HCT116 (cell line): ENCODE measurements at regions not wholly inside any gene's neighbourhood (a gene's known extent, or its start where the extent isn't known, plus 50 kb on each side); places are given as distances from the start of the nearest gene placed in this dataset.

ENCODE experiments used
- ATF3 ChIP-seq: IDR thresholded peaks from 2 replicates; pipeline ENCODE4 v1.6.1; 2012
- CEBPB ChIP-seq: IDR thresholded peaks from 2 replicates; pipeline ENCODE4 v1.6.1; 2012; ENCODE audit warnings: low read depth
- EGR1 ChIP-seq: IDR thresholded peaks from 2 replicates; pipeline ENCODE4 v1.6.1; 2012; ENCODE audit warnings: low read depth
- EZH2 ChIP-seq: fragments of 200-600 bp; sonication (generic); IDR thresholded peaks from 2 replicates; pipeline ENCODE4 v1.6.1; 2017; ENCODE audit warnings: antibody characterized with exemption, mixed run types
- EZH2phosphoT487 ChIP-seq: fragments of 200-600 bp; IDR thresholded peaks from 2 replicates; pipeline ENCODE4 v1.6.1; 2018; ENCODE audit warnings: antibody characterized with exemption, borderline replicate concordance
- POLR2A ChIP-seq: IDR thresholded peaks from 2 replicates; pipeline ENCODE4 v1.7.0; 2011; ENCODE audit warnings: borderline replicate concordance; ENCODE audit not compliant: insufficient read depth, insufficient read length; ENCODE audit errors: extremely low read depth
- POLR2AphosphoS5 ChIP-seq: IDR thresholded peaks from 2 replicates; pipeline ENCODE4 v1.6.1; 2011; ENCODE audit warnings: mild to moderate bottlenecking, low read depth, low read length, moderate library complexity
- RAD21 ChIP-seq: IDR thresholded peaks from 2 replicates; pipeline ENCODE4 v1.6.1; 2012; ENCODE audit warnings: low read depth, mild to moderate bottlenecking
- TCF7L2 ChIP-seq: IDR thresholded peaks from 2 replicates; pipeline ENCODE4 v1.7.0; 2011; ENCODE audit warnings: borderline replicate concordance, inconsistent platforms; ENCODE audit not compliant: insufficient read depth, insufficient read length; ENCODE audit errors: extremely low read depth
- YY1 ChIP-seq: IDR thresholded peaks from 2 replicates; pipeline ENCODE4 v1.6.1; 2011; ENCODE audit warnings: low read length, low read depth, moderate library complexity, mild to moderate bottlenecking; ENCODE audit not compliant: insufficient replicate concordance; ENCODE audit errors: extremely low read depth
- TF ChIP-seq, protein P1 (sequence below): IDR thresholded peaks from 2 replicates; pipeline ENCODE4 v1.6.1; 2012; ENCODE audit warnings: low read depth
- TF ChIP-seq, protein P2 (sequence below): IDR thresholded peaks from 2 replicates; pipeline ENCODE4 v1.6.1; 2012
- TF ChIP-seq, protein P3 (sequence below), 3 experiments: fragments of 200-600 bp in 1 of 3; sonication (generic) in 1 of 3; IDR thresholded peaks in 2 of 3; conservative IDR thresholded peaks in 1 of 3; 2 replicates each; pipeline ENCODE4 v1.5.1; 2012 to 2017; ENCODE audit warnings: low read depth in 2 of 3, low read length in 2 of 3, antibody characterized with exemption in 1 of 3, borderline replicate concordance in 1 of 3, control low read depth in 1 of 3, mild to moderate bottlenecking in 1 of 3, mixed read lengths in 1 of 3, mixed run types in 1 of 3, moderate library complexity in 1 of 3; ENCODE audit not compliant: insufficient read depth in 1 of 3
- TF ChIP-seq, protein P4 (sequence below): IDR thresholded peaks from 2 replicates; pipeline ENCODE4 v1.6.1; 2011; ENCODE audit warnings: mild to moderate bottlenecking, low read length, moderate library complexity; ENCODE audit not compliant: insufficient replicate concordance; ENCODE audit errors: extremely low read depth

DNA sequence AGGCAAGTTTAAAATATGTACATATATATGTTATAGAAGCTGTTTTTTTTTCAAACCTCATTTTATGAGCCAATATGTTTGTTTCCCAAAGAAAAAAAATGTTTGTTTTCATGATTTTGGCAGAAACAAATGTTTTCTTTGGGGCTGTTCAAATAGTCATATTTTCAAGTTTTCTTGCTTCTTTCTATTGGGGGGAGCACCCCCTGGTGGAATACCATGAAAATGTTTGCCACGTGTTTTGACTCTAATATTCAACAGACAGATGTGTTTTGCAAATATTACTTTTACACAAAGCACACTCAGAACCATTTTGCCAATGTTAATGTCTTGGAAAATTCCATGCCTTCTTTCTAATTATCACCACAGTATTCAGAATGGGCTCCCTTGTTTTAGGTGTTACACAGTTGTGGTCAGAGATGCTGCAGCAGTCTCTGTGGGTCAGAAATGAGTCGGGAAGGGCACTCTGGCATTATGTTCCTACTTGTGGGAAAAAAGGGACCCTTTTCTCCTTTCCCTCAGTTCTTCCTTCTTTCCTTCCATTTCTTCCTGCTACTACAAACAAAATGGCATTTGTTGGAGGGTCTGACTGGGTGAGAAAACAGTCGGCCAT is 817.0 kb downstream of the TUSC7 start:
- TF ChIP-seq POLR2AphosphoS5 = no peak
- no peak for TF ChIP-seq ATF3
- peak; percentile 28; the same call in 1 of the 2 replicates for TF ChIP-seq RAD21
- no peak for TF ChIP-seq EZH2
- TF ChIP-seq POLR2A = no peak
- TF ChIP-seq, protein P1, sequence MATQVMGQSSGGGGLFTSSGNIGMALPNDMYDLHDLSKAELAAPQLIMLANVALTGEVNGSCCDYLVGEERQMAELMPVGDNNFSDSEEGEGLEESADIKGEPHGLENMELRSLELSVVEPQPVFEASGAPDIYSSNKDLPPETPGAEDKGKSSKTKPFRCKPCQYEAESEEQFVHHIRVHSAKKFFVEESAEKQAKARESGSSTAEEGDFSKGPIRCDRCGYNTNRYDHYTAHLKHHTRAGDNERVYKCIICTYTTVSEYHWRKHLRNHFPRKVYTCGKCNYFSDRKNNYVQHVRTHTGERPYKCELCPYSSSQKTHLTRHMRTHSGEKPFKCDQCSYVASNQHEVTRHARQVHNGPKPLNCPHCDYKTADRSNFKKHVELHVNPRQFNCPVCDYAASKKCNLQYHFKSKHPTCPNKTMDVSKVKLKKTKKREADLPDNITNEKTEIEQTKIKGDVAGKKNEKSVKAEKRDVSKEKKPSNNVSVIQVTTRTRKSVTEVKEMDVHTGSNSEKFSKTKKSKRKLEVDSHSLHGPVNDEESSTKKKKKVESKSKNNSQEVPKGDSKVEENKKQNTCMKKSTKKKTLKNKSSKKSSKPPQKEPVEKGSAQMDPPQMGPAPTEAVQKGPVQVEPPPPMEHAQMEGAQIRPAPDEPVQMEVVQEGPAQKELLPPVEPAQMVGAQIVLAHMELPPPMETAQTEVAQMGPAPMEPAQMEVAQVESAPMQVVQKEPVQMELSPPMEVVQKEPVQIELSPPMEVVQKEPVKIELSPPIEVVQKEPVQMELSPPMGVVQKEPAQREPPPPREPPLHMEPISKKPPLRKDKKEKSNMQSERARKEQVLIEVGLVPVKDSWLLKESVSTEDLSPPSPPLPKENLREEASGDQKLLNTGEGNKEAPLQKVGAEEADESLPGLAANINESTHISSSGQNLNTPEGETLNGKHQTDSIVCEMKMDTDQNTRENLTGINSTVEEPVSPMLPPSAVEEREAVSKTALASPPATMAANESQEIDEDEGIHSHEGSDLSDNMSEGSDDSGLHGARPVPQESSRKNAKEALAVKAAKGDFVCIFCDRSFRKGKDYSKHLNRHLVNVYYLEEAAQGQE = no peak
- no peak for TF ChIP-seq YY1
- TF ChIP-seq, protein P2, sequence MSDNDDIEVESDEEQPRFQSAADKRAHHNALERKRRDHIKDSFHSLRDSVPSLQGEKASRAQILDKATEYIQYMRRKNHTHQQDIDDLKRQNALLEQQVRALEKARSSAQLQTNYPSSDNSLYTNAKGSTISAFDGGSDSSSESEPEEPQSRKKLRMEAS = no peak
- TF ChIP-seq, protein P3, sequence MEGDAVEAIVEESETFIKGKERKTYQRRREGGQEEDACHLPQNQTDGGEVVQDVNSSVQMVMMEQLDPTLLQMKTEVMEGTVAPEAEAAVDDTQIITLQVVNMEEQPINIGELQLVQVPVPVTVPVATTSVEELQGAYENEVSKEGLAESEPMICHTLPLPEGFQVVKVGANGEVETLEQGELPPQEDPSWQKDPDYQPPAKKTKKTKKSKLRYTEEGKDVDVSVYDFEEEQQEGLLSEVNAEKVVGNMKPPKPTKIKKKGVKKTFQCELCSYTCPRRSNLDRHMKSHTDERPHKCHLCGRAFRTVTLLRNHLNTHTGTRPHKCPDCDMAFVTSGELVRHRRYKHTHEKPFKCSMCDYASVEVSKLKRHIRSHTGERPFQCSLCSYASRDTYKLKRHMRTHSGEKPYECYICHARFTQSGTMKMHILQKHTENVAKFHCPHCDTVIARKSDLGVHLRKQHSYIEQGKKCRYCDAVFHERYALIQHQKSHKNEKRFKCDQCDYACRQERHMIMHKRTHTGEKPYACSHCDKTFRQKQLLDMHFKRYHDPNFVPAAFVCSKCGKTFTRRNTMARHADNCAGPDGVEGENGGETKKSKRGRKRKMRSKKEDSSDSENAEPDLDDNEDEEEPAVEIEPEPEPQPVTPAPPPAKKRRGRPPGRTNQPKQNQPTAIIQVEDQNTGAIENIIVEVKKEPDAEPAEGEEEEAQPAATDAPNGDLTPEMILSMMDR (IDR thresholded peaks at IDR 0.05 in 2 of 3, conservative IDR thresholded peaks at IDR 0.05 in 1 of 3; ENCODE audit: borderline replicate concordance in 1 of 3, insufficient read depth in 1 of 3, low read depth in 2 of 3, low read length in 2 of 3) = peak; percentile 17 to 58 (median 39); a peak in 5 of 6 replicates
- no peak for TF ChIP-seq CEBPB
- TF ChIP-seq TCF7L2 = no peak
- TF ChIP-seq, protein P4, sequence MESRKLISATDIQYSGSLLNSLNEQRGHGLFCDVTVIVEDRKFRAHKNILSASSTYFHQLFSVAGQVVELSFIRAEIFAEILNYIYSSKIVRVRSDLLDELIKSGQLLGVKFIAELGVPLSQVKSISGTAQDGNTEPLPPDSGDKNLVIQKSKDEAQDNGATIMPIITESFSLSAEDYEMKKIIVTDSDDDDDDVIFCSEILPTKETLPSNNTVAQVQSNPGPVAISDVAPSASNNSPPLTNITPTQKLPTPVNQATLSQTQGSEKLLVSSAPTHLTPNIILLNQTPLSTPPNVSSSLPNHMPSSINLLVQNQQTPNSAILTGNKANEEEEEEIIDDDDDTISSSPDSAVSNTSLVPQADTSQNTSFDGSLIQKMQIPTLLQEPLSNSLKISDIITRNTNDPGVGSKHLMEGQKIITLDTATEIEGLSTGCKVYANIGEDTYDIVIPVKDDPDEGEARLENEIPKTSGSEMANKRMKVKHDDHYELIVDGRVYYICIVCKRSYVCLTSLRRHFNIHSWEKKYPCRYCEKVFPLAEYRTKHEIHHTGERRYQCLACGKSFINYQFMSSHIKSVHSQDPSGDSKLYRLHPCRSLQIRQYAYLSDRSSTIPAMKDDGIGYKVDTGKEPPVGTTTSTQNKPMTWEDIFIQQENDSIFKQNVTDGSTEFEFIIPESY = no peak
- TF ChIP-seq EGR1 = no peak
- TF ChIP-seq EZH2phosphoT487 = no peak
